Body of pancreas (tissue), 4 donors: ENCODE measurements at regions not wholly inside any gene's neighbourhood (a gene's known extent, or its start where the extent isn't known, plus 50 kb on each side); places are given as distances from the start of the nearest gene placed in this dataset.
"Not testable (repeated sequence)": the region's sequence is repeated elsewhere in the genome, so short reads cannot be mapped to it uniquely, and the experiment has no call there.

Experiments used
- ATAC-seq: fragments of 150-250 bp; one replicate; pipeline ENCODE4 v1.9.1; 2016
- DNase-seq, 4 donors: peaks; one replicate each; pipeline ENCODE4 v3.0.0-alpha.2; 2019
- H3K27ac ChIP-seq, 4 donors: fragments of 200-600 bp; sonication (generic); 1 replicate in 3 of 4; 2 replicates in 1 of 4; pipeline versions ENCODE4 v1.5.1 to v1.6.1; 2016 to 2019; ENCODE audit warnings: mild to moderate bottlenecking in 1 of 4, mixed read lengths in 1 of 4, moderate library complexity in 1 of 4
- H3K27me3 ChIP-seq, 2 donors: fragments of 200-600 bp; sonication (generic); one replicate each; pipeline ENCODE4 v1.6.0; 2016; ENCODE audit warnings: mild to moderate bottlenecking in 1 of 2
- H3K36me3 ChIP-seq, 2 donors: fragments of 200-600 bp; sonication (generic); replicated peaks in 1 of 2; 2 replicates each; pipeline ENCODE4 v1.5.1; 2016; ENCODE audit warnings: low read depth in 2 of 2; ENCODE audit not compliant: insufficient read depth in 1 of 2
- H3K4me1 ChIP-seq: fragments of 200-600 bp; sonication (generic); one replicate; pipeline ENCODE4 v1.6.0; 2016
- H3K4me3 ChIP-seq, 2 donors: fragments of 200-600 bp; sonication (generic); 1 replicate in 1 of 2; 2 replicates in 1 of 2; pipeline ENCODE4 v1.5.1; 2016 to 2019
- H3K9me3 ChIP-seq, 3 donors: fragments of 200-600 bp; sonication (generic); 1 replicate in 2 of 3; 2 replicates in 1 of 3; pipeline ENCODE4 v1.5.1; 2016
- POLR2A ChIP-seq, 3 donors: fragments of 450-650 bp; IDR thresholded peaks; one replicate each; pipeline ENCODE4 v1.6.1; 2016; ENCODE audit warnings: antibody characterized with exemption in 3 of 3, mild to moderate bottlenecking in 2 of 3
- WGBS, 2 donors: methylation state at CpG; one replicate each; pipeline ENCODE4 v1.1.5; 2017; 5-methylcytosine and 5-hydroxymethylcytosine counted together
- intact Hi-C: fragments of 100-400 bp; cut with DNase I; formaldehyde crosslinking; loops from one replicate; pipeline ENCODE4 v1.15.1; 2023
- TF ChIP-seq, protein P1 (sequence below), 7 experiments: fragments of 450-650 bp in 4 of 7; fragments of 200-600 bp in 3 of 7; sonication (generic) in 3 of 7; IDR thresholded peaks; one replicate each; pipeline ENCODE4 v1.5.1; 2016 to 2019; ENCODE audit warnings: antibody characterized with exemption in 7 of 7

DNA sequence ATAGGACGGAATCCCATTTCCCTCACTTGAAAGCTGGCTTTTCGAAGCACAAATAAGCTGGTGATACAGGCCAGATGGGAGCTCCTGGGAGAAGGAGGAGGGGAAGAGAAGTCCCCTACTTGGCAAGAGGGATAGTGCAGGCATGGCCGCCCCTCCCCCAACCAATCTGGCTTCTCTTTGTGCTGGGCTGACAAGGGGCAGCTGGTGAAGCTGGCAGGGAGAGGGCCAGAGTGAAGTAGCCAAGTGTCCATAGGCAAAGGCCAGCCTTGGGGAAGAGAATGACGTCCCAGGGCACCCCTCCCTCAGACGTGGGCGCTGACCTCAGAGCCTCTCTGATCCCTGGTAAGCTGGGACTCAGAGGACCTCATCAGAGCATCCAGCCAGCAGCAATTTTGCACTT, 78.7 kb upstream of the GRAMD1B start:
- 55% methylated on average over 4 to 6 of the region's 6 CpGs for WGBS, 2 donors
- ATAC-seq (no peak), DNase-seq (peak in 1 of 4 donors; percentile 11)
- intact Hi-C loops: no loop called here
- H3K9me3 ChIP-seq: no peaks in the 10 kb centered on the region
- no peak overlapping the region for H3K27ac ChIP-seq
- no peaks in the 10 kb centered on the region for H3K27me3 ChIP-seq
- TF ChIP-seq, protein P1, sequence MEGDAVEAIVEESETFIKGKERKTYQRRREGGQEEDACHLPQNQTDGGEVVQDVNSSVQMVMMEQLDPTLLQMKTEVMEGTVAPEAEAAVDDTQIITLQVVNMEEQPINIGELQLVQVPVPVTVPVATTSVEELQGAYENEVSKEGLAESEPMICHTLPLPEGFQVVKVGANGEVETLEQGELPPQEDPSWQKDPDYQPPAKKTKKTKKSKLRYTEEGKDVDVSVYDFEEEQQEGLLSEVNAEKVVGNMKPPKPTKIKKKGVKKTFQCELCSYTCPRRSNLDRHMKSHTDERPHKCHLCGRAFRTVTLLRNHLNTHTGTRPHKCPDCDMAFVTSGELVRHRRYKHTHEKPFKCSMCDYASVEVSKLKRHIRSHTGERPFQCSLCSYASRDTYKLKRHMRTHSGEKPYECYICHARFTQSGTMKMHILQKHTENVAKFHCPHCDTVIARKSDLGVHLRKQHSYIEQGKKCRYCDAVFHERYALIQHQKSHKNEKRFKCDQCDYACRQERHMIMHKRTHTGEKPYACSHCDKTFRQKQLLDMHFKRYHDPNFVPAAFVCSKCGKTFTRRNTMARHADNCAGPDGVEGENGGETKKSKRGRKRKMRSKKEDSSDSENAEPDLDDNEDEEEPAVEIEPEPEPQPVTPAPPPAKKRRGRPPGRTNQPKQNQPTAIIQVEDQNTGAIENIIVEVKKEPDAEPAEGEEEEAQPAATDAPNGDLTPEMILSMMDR (IDR thresholded peaks at IDR 0.05): no peak
- no peak for TF ChIP-seq POLR2A (IDR thresholded peaks at IDR 0.05)
- no peak overlapping the region for H3K4me3 ChIP-seq
- H3K36me3 ChIP-seq: no peaks in the 10 kb centered on the region
- H3K4me1 ChIP-seq: no peaks in the 10 kb centered on the region

DNA sequence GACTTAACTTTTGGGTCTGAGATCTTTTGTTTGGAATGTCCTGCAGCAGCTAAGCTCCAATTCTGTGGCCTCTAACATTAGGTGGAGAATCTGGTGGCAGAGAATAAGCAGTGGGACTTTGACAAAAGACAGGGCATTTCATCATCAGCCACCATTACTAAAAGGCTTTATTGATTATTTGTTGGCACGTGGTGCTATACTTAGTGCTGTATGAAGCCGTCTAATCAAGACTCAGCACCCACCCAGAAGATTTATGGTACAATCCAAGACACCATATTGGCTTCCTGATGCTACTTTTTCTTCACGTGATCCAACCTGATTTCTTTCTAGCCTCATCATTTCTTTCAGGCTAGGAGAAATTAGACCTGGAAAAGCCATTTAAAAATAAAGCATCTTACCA, 80.7 kb upstream of the GRAMD1B start:
- no peak for ATAC-seq
- Histone ChIP-seq H3K36me3 (no peaks in the 10 kb centered on the region), H3K4me1 (no peaks in the 10 kb centered on the region), H3K27me3 (no peaks in the 10 kb centered on the region), H3K27ac (no peak overlapping the region), H3K9me3 (no peaks in the 10 kb centered on the region), H3K4me3 (no peak overlapping the region)
- intact Hi-C loops: no loop called here
- 54 to 56% methylated on average over 3 of the region's 3 CpGs for WGBS, 2 donors
- no peak for TF ChIP-seq POLR2A (IDR thresholded peaks at IDR 0.05)
- no peak for DNase-seq

DNA sequence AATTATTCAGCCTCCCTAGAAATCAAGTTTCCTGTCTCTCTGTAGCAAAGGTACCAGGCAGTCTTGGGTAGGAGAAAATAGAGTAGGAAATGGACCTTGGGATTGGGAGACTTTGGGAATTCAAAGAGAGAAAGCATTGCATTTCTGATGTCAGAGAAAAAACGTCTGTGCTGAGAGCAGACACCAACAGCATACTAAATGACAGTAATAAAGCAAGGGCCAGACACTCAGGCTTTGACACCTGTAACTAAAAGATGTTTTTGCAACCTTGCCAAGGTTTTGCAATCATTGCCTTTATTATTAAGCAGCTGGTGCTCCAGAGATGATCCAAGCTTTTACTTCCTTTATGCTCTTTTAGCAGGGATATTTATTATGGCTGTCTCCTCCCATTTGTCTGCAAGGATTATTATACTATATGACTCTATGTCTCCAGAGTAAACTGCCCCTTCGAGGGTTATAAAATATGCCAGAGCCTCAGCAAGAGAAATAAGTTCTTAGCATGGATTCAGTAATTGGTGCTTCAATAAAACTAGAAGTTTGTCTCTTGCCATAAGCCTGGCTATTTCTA, 85.2 kb upstream of the GRAMD1B start:
- no peak for TF ChIP-seq POLR2A (IDR thresholded peaks at IDR 0.05)
- TF ChIP-seq, protein P1 (IDR thresholded peaks at IDR 0.05): no peak
- ATAC-seq (no peak), DNase-seq (no peak)
- Histone ChIP-seq H3K27ac (no peak overlapping the region), H3K36me3 (no peaks in the 10 kb centered on the region), H3K27me3 (no peaks in the 10 kb centered on the region), H3K4me1 (no peaks in the 10 kb centered on the region), H3K4me3 (no peak overlapping the region), H3K9me3 (no peaks in the 10 kb centered on the region)
- intact Hi-C loops: no loop called here
- WGBS, 2 donors: 21 to 23% methylated on average over 2 of the region's 2 CpGs

DNA sequence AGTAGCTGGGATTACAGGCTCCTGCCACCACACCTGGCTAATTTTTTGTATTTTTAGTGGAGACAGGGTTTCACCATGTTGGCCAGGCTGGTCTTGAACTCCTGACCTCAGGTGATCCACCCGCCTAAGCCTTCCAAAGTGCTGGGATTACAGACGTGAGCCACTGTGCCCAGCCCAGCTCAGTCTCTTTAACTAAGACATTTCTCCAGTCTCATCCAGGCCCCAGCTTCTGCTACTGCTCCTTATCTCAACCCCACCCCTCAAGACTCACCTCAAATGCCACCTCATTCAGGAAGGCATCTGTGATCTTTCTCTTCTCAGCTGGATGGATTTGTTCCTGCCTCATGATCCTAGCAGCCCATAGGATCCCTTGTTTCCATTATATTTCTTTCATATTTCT, 85.9 kb upstream of the GRAMD1B start:
- H3K4me3 ChIP-seq, H3K9me3 ChIP-seq, H3K4me1 ChIP-seq, intact Hi-C loops, DNase-seq, ATAC-seq, H3K27me3 ChIP-seq, H3K27ac ChIP-seq, H3K36me3 ChIP-seq: not testable (repeated sequence)
- 73 to 77% methylated on average over 2 of the region's 2 CpGs for WGBS, 2 donors

DNA sequence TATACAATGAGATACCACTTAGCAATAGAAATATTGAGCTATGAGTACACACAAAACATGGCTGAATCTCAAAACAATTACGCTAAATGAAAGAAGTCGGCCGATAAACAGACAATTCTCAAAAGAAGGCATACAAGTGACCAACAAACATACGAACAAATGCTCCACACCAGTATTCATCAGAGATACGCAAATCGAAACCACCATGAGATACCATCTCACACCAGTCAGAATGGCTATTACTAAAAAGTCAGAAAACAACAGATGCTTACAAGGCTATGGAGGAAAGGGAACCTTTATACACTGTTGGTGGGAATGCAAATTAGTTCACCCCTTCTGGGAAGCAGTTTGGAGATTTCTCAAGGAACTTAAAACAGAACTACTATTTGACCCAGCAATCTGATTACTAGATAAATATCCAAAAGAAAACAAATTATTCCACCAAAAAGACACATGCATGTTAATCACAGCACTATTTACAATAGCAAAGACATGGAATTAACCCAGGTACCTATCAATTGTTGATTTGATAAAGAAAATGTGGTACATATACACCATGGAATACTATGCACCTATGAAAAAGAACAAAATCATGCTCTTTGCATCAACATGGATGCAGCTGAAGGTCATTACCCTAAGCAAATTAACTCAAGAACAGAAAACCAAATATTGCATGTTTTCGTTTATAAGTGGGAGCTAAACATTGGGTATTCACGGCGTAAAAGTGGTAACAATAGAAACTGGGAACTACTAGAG, 90.9 kb upstream of the GRAMD1B start:
- Histone ChIP-seq H3K36me3 (no peaks in the 10 kb centered on the region), H3K9me3 (no peaks in the 10 kb centered on the region), H3K27ac (no peak overlapping the region), H3K27me3 (no peaks in the 10 kb centered on the region), H3K4me1 (no peaks in the 10 kb centered on the region), H3K4me3 (no peak overlapping the region)
- WGBS, 2 donors: 81 to 82% methylated on average over 9 of the region's 9 CpGs
- no peak for DNase-seq
- intact Hi-C loops: no loop called here
- no peak for ATAC-seq
- TF ChIP-seq POLR2A (IDR thresholded peaks at IDR 0.05): no peak
- TF ChIP-seq, protein P1 (IDR thresholded peaks at IDR 0.05): no peak
